Vagina (tissue), 2 donors: ENCODE measurements at regions not wholly inside any gene's neighbourhood (a gene's known extent, or its start where the extent isn't known, plus 50 kb on each side); places are given as distances from the start of the nearest gene placed in this dataset.

Experiments
- DNase-seq, 2 donors: peaks; one replicate each; pipeline ENCODE4 v3.0.0-alpha.2; 2017; ENCODE audit errors: extremely low spot score in 2 of 2
- H3K27ac ChIP-seq: fragments of 200-600 bp; sonication (generic); one replicate; pipeline ENCODE4 v1.5.1; 2019
- H3K27me3 ChIP-seq: fragments of 200-600 bp; sonication (generic); one replicate; pipeline ENCODE4 v1.5.1; 2019
- H3K36me3 ChIP-seq, 2 donors: fragments of 200-600 bp; sonication (generic); one replicate each; pipeline ENCODE4 v1.5.1; 2017 to 2019
- H3K4me1 ChIP-seq: fragments of 200-600 bp; sonication (generic); one replicate; pipeline ENCODE4 v1.5.1; 2019
- H3K4me3 ChIP-seq, 2 donors: fragments of 200-600 bp; sonication (generic); 1 replicate in 1 of 2; 2 replicates in 1 of 2; pipeline ENCODE4 v1.5.1; 2016 to 2019
- H3K9me3 ChIP-seq: fragments of 200-600 bp; sonication (generic); one replicate; pipeline ENCODE4 v1.5.1; 2019
- CTCF ChIP-seq, 3 experiments: fragments of 450-650 bp in 2 of 3; fragments of 200-600 bp in 1 of 3; sonication (generic) in 1 of 3; IDR thresholded peaks; one replicate each; pipeline ENCODE4 v1.5.1; 2017 to 2019; ENCODE audit warnings: antibody characterized with exemption in 3 of 3, mild to moderate bottlenecking in 2 of 3, moderate library complexity in 2 of 3
- POLR2A ChIP-seq, 2 donors: fragments of 450-650 bp; IDR thresholded peaks; one replicate each; pipeline ENCODE4 v1.6.1; 2017; ENCODE audit warnings: antibody characterized with exemption in 2 of 2, mild to moderate bottlenecking in 2 of 2, moderate library complexity in 2 of 2
- POLR2AphosphoS5 ChIP-seq, 2 donors: sonication (generic); formaldehyde crosslinking; IDR thresholded peaks; one replicate each; pipeline ENCODE4 v1.9.0; 2017; ENCODE audit warnings: antibody characterized with exemption in 2 of 2, mild to moderate bottlenecking in 2 of 2, low read depth in 1 of 2; ENCODE audit not compliant: insufficient read depth in 1 of 2
- intact Hi-C: fragments of 100-400 bp; cut with DNase I; formaldehyde crosslinking; loops from one replicate; pipeline ENCODE4 v1.15.1; 2023

GRCh38 chr18:39627936-39628335 lies 2062.3 kb upstream of the CELF4 start:
- no peak overlapping the region for H3K27ac ChIP-seq
- no peak overlapping the region for H3K4me3 ChIP-seq
- no peaks in the 10 kb centered on the region for H3K27me3 ChIP-seq
- DNase-seq, result no peak
- no peak for TF ChIP-seq POLR2AphosphoS5 (IDR thresholded peaks at IDR 0.05; ENCODE audit: insufficient read depth in 1 of 2, low read depth in 1 of 2)
- no peak for TF ChIP-seq POLR2A (IDR thresholded peaks at IDR 0.05)
- TF ChIP-seq CTCF (IDR thresholded peaks at IDR 0.05), result no peak
- H3K4me1 ChIP-seq, result no peaks in the 10 kb centered on the region
- intact Hi-C loops, result no loop called here
- H3K9me3 ChIP-seq, result no peaks in the 10 kb centered on the region
- no peaks in the 10 kb centered on the region for H3K36me3 ChIP-seq

GRCh38 chr18:39624961-39625360 lies 2059.4 kb upstream of the CELF4 start:
- H3K9me3 ChIP-seq, result no peaks in the 10 kb centered on the region
- TF ChIP-seq CTCF (IDR thresholded peaks at IDR 0.05) (no peak), POLR2A (IDR thresholded peaks at IDR 0.05) (no peak), POLR2AphosphoS5 (IDR thresholded peaks at IDR 0.05; ENCODE audit: insufficient read depth in 1 of 2, low read depth in 1 of 2) (no peak)
- DNase-seq, result no peak
- no peaks in the 10 kb centered on the region for H3K27me3 ChIP-seq
- H3K4me3 ChIP-seq, result no peak overlapping the region
- H3K27ac ChIP-seq, result no peak overlapping the region
- H3K36me3 ChIP-seq, result no peaks in the 10 kb centered on the region
- no peaks in the 10 kb centered on the region for H3K4me1 ChIP-seq
- intact Hi-C loops, result no loop called here

- H3K4me1 ChIP-seq, result no peaks in the 10 kb centered on the region
- no peak overlapping the region for H3K4me3 ChIP-seq
- H3K36me3 ChIP-seq, result no peaks in the 10 kb centered on the region
- no peak overlapping the region for H3K27ac ChIP-seq
- intact Hi-C loops, result no loop called here
- no peak for DNase-seq
- TF ChIP-seq CTCF (IDR thresholded peaks at IDR 0.05), result no peak
- TF ChIP-seq POLR2AphosphoS5 (IDR thresholded peaks at IDR 0.05; ENCODE audit: insufficient read depth in 1 of 2, low read depth in 1 of 2), result no peak
- no peak for TF ChIP-seq POLR2A (IDR thresholded peaks at IDR 0.05)
- H3K9me3 ChIP-seq, result no peaks in the 10 kb centered on the region
- H3K27me3 ChIP-seq, result no peaks in the 10 kb centered on the region
These were observed 2056.8 kb upstream of the CELF4 start for GRCh38 chr18:39622431-39622830.

- H3K27me3 ChIP-seq, result no peaks in the 10 kb centered on the region
- no peaks in the 10 kb centered on the region for H3K4me1 ChIP-seq
- no peak overlapping the region for H3K4me3 ChIP-seq
- H3K27ac ChIP-seq, result no peak overlapping the region
- intact Hi-C loops, result no loop called here
- H3K9me3 ChIP-seq, result no peaks in the 10 kb centered on the region
- no peaks in the 10 kb centered on the region for H3K36me3 ChIP-seq
- DNase-seq, result no peak
- no peak for TF ChIP-seq POLR2A (IDR thresholded peaks at IDR 0.05)
- TF ChIP-seq POLR2AphosphoS5 (IDR thresholded peaks at IDR 0.05; ENCODE audit: insufficient read depth in 1 of 2, low read depth in 1 of 2), result no peak
- no peak for TF ChIP-seq CTCF (IDR thresholded peaks at IDR 0.05)
These were observed 2055.1 kb upstream of the CELF4 start for GRCh38 chr18:39620551-39621168.

GRCh38 chr18:39618265-39619003 lies 2052.8 kb upstream of the CELF4 start:
- DNase-seq, result no peak
- Histone ChIP-seq H3K27me3 (no peaks in the 10 kb centered on the region), H3K4me3 (no peak overlapping the region), H3K4me1 (no peaks in the 10 kb centered on the region), H3K9me3 (no peaks in the 10 kb centered on the region), H3K27ac (no peak overlapping the region), H3K36me3 (no peaks in the 10 kb centered on the region)
- intact Hi-C loops, result no loop called here
- TF ChIP-seq CTCF (IDR thresholded peaks at IDR 0.05) (no peak), POLR2AphosphoS5 (IDR thresholded peaks at IDR 0.05; ENCODE audit: insufficient read depth in 1 of 2, low read depth in 1 of 2) (no peak), POLR2A (IDR thresholded peaks at IDR 0.05) (no peak)
